ENCODE measurements at regions not wholly inside any gene's neighbourhood (a gene's known extent, or its start where the extent isn't known, plus 50 kb on each side); places are given as distances from the start of the nearest gene placed in this dataset.

DNA sequence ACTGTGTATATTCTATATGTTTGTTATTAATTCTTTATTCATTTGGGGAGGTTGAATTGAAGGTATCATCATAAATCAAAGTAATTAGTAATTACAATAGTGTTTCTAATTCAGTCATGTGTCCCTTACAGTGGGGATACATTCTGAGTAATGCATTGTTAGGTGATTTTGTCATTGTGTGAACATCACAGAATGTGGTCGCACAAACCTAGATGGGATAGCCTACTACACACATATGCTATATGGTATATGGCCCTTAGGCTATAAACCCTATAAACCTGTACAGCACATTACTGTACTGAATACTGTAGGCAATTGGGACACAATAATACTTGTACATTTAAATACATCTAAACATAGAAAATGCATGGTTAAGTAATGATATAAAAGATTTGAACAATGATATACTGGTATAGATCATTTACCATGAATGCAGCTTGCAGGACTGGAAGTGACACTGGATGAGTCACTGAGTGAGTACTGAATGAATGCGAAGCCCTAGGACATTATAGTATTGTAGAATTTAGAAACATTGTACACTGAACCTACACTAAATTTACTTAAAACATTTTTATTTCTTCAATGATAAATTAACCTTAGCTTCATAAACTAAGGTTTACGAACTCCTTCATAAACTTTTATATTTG lies 936.2 kb upstream of the CHORDC1 start:
- no peak for DNase-seq (ENCODE audit: low read depth)
- H3K4me3 ChIP-seq (ENCODE audit: low read depth, low read length) = no peak overlapping the region
- TF ChIP-seq CTCF (IDR thresholded peaks at IDR 0.05; ENCODE audit: insufficient read depth, low read length) = no peak

GRCh38 chr11:91158297-91158696 lies 935.4 kb upstream of the CHORDC1 start:
- H3K4me3 ChIP-seq (ENCODE audit: low read depth, low read length) = no peak overlapping the region
- no peak for TF ChIP-seq CTCF (IDR thresholded peaks at IDR 0.05; ENCODE audit: insufficient read depth, low read length)
- no peak for DNase-seq (ENCODE audit: low read depth)

GRCh38 chr11:91156041-91156440 lies 933.2 kb upstream of the CHORDC1 start:
- DNase-seq (ENCODE audit: low read depth) = no peak
- TF ChIP-seq CTCF (IDR thresholded peaks at IDR 0.05; ENCODE audit: insufficient read depth, low read length) = no peak
- no peak overlapping the region for H3K4me3 ChIP-seq (ENCODE audit: low read depth, low read length)

GRCh38 chr11:91147885-91148284 lies 925.0 kb upstream of the CHORDC1 start:
- no peak overlapping the region for H3K4me3 ChIP-seq (ENCODE audit: low read depth, low read length)
- no peak for DNase-seq (ENCODE audit: low read depth)
- TF ChIP-seq CTCF (IDR thresholded peaks at IDR 0.05; ENCODE audit: insufficient read depth, low read length) = no peak

- H3K4me3 ChIP-seq (ENCODE audit: low read depth, low read length) = no peak overlapping the region
- TF ChIP-seq CTCF (IDR thresholded peaks at IDR 0.05; ENCODE audit: insufficient read depth, low read length) = no peak
- DNase-seq (ENCODE audit: low read depth) = no peak
These were observed 918.8 kb upstream of the CHORDC1 start for GRCh38 chr11:91141655-91142054.

GRCh38 chr11:91136631-91137030 lies 913.8 kb upstream of the CHORDC1 start:
- H3K4me3 ChIP-seq (ENCODE audit: low read depth, low read length) = no peak overlapping the region
- no peak for TF ChIP-seq CTCF (IDR thresholded peaks at IDR 0.05; ENCODE audit: insufficient read depth, low read length)
- no peak for DNase-seq (ENCODE audit: low read depth)

- no peak overlapping the region for H3K4me3 ChIP-seq (ENCODE audit: low read depth, low read length)
- peak; percentile 39 for DNase-seq (ENCODE audit: low read depth)
- TF ChIP-seq CTCF (IDR thresholded peaks at IDR 0.05; ENCODE audit: insufficient read depth, low read length) = no peak
These were observed 910.5 kb upstream of the CHORDC1 start for GRCh38 chr11:91133361-91133760.
